Bone marrow (tissue), 2 donors: ENCODE measurements at regions not wholly inside any gene's neighbourhood (a gene's known extent, or its start where the extent isn't known, plus 50 kb on each side); places are given as distances from the start of the nearest gene placed in this dataset.
"Not testable (repeated sequence)": the region's sequence is repeated elsewhere in the genome, so short reads cannot be mapped to it uniquely, and the experiment has no call there.

ENCODE experiments used
- DNase-seq, 2 donors: peaks; one replicate each; lab custom pipeline; 2025; lab: John Stamatoyannopoulos, UW

GRCh38 chr11:92111287-92111686 lies 113.3 kb upstream of the FAT3 start:
- DNase-seq, result no peak

DNA sequence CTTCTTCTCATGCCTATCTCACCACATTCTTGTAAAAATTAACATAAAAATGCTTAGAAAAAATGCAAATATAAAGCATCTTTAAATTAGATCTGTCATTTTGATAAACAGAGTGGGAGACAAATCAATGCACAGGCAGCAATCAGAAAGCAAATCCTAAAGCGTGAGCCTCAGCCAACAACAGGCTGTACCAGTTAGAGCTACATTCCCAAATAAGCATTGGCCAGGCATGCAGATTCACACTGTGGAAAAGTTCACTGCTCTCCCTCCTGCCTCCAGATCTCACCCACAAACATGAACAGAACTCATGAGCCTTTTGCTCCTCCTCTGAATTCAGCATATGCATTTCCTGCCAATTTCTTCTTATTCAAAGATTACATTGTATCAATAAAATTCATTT lies 115.2 kb upstream of the FAT3 start:
- DNase-seq, result no peak

GRCh38 chr11:92107331-92107730 lies 117.3 kb upstream of the FAT3 start:
- no peak for DNase-seq

- DNase-seq, result no peak
These were observed 120.3 kb upstream of the FAT3 start for GRCh38 chr11:92104349-92104748.

DNA sequence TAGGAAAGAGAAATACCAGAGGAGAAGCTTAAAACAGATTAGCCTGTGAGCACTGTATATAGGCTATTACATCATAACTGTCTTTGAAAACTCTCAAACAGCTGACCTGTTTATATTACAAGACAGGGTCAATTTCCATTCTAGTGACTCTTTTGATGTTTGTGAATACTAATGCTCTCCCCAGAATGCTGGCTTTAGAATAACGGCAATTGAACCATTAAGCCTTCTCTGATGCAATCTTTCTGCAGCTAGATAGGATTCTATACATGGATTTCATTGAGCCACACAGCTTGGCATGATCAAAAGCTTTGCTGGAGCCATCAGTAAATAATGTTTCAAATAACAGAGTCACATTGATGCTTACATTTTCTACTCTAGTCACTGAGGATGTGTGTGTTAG lies 122.7 kb upstream of the FAT3 start:
- no peak for DNase-seq

DNA sequence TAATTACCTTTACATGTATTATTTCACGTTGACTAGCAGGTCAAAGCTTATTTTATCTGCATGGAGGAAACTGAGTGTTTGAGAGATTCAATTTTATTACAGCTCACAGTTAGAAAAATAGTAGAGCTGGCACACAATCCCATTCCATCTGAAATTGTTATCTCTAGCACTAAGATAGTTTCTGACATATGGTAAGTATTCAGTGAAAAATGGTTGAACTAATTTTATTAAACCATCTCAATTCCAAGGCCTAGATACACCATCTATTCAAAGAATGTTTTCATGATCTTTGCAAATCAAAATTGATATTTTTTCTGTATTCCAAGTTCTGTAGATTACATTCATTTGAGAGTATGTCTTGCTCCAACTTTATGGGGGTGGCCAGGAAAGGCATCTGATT lies 125.4 kb upstream of the FAT3 start:
- DNase-seq, result no peak

GRCh38 chr11:92098172-92098571 lies 126.4 kb upstream of the FAT3 start:
- no peak for DNase-seq

DNA sequence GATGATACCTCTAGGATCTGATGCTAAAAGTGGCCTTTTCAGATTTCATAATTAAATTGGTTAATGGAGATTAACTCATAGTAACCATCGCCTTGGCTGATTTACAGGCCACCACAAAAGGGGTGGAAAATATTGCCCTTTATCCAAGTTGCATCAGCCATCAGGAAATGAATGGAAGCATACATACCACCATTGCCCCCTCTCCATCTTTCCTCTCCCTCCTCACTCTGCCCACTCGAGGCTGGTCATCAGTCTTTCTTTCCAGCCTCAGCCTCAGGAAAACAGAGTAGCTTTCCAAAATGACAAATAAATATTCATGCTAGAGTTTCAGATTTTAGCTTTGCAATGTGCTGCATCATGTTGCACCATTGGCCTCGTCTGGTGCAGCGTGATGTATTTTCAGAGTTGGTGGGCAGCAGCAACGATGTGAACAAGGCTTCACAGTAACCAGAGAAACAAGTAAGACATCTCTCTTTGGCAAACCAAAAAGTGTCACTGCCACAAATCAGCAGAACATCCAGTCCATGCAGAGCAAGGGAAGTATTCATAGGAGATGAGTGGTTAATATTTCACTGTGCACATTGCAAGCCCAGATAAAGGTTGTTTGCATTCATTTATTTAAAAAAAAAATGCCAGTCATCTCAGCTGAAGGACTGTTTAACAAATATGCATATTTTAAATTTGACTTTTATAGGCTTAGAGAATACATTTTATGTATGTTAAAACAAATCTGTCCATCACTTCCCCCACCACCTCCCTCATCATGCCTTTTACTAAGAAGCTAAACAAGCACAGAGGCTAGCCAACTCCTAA lies 136.7 kb upstream of the FAT3 start:
- DNase-seq, result no peak

GRCh38 chr11:92083123-92083522 lies 141.5 kb upstream of the FAT3 start:
- DNase-seq, result no peak

- no peak for DNase-seq
These were observed 142.0 kb upstream of the FAT3 start for GRCh38 chr11:92082652-92083051.

DNA sequence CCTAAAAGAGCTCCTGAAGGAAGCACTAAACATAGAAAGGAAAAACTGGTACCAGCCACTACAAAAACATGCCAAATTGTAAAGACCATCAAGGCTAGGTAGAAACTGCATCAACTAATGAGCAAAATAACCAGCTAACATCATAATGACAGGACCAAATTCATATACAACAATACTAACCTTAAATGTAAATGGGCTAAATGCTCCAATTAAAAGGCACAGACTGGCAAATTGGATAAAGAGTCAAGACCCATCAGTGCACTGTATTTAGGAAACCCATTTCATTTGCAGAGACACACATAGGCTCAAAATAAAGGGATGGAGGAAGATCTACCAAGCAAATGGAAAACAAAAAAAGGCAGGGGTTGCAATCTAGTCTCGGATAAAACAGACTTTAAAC lies 150.1 kb upstream of the FAT3 start:
- DNase-seq, result not testable (repeated sequence)

- DNase-seq, result no peak
These were observed 153.0 kb upstream of the FAT3 start for GRCh38 chr11:92071660-92072059.

DNA sequence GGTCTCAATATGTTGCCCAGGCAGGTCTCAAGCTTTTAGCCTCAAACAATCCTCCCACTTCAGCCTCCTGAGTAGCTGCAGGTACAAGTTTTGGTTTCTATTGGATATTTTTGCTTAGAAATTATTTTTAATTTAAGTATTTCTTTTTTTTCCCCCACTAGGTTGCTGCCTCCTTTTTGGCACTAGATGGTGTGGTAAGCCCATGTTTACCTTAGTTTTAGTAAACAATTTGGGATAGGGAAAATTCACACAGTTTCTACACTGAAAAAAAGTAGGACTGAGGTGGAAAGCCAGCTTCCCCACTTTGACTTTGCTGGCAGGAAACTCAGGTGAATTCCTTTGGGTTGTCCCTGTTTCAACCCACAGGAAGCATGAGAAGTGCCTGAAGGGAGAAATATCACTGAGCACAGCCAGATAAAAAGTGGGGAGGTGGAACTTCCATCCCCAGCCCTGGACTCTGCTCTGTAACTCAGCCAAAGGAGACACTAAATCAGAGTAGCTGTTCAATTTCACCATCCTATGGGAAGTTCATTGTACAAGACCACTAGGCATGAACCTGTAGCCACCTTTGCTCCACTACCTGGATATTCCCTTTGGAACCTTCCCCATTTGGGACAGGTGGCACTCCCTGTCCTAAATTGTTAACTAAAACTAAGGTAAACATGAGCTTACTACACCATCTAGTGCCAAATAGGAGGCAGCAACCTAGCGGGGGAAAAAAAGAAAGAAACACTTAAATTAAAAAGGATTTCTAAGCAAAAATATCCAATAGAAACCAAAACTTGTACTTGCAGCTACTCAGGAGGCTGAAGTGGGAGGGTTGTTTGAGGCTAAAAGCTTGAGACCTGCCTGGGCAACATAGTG lies 154.4 kb upstream of the FAT3 start:
- DNase-seq, result no peak

GRCh38 chr11:92067016-92067415 lies 157.6 kb upstream of the FAT3 start:
- no peak for DNase-seq

DNA sequence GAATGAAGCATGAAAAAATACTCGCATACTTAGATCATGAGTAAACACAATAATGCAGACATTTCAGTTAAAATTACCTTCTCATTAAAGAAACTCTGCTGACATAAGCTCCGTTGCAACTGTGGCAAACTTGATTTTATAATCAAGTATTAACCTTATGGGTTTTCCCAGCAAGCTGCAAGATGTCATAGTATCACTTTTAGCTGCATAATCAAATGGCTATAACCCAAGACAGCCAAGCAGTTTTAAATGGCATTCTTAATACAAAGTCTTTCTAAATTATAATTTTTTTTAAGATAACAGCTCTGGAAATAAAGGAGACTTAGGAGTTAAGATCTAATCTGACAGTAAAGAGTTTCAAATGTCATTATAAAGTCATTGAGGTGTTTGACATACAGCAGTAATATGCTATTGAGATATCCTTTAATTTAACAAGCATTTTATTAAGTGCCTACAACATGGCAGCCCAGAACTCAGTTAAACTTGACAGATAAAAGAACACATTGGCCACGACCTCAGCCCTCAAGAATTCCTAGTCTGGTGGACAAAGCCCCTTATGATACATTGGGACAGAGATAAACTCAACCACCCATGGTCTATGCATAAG lies 163.1 kb upstream of the FAT3 start:
- DNase-seq, result no peak

DNA sequence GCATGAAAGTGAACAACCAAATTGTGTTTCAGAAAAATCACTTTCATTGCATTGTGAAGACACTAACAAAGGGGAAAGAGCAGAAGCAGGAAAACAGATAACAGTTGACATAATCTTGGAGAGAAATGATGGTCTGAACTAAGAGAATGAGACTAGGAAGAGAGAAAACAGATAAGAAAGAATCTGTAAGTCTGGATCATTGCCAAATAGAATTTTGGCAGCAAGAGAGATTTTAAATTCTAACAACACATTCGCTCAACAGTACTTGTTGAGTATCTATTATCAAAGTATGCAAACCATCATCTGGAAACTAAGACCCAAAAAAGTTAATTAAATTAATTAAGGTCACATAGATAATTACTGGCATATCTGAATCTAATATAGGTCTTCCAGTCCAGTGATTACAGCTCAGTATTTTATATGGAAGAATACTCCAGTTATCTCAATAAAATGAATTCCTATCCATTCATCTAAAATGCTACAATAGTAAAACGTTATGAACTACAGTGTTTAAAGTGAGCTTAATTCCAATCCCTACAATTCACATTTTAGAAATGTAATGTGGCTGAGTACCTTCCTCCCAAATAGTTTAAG lies 166.7 kb upstream of the FAT3 start:
- DNase-seq, result no peak

- no peak for DNase-seq
These were observed 171.4 kb upstream of the FAT3 start for GRCh38 chr11:92053216-92053615.

- no peak for DNase-seq
These were observed 174.3 kb upstream of the FAT3 start for GRCh38 chr11:92050305-92050704.

GRCh38 chr11:92048415-92048814 lies 176.2 kb upstream of the FAT3 start:
- no peak for DNase-seq

- no peak for DNase-seq
These were observed 178.5 kb upstream of the FAT3 start for GRCh38 chr11:92046103-92046502.

DNA sequence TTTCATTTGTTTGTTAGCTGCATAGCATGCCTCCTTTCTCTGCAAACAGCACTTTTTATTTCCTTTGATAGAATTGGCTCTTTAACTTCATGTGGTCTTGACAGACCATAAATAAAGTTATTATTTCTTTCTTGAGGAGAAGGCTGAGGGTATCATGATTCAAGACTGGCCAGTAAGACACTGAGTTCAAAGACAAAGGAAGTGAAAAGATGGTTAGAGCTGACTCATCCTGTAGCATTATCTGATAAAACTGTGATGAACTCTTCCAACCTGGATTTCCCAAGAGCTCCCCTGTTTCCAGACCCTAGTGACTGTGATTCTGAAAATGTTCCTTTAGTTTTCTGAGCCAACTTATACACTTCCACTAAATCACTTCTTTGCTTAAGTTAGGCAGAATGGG lies 179.3 kb upstream of the FAT3 start:
- no peak for DNase-seq

- DNase-seq, result no peak
These were observed 189.1 kb upstream of the FAT3 start for GRCh38 chr11:92035488-92035887.
